ENCODE measurements at regions not wholly inside any gene's neighbourhood (a gene's known extent, or its start where the extent isn't known, plus 50 kb on each side); places are given as distances from the start of the nearest gene placed in this dataset.

GRCh38 chr6:6806844-6807518 is 218.5 kb downstream of the LY86 start:
- WGBS = 80% methylated on average over 12 of the region's 12 CpGs
- no peak for DNase-seq (ENCODE audit: low spot score)

DNA sequence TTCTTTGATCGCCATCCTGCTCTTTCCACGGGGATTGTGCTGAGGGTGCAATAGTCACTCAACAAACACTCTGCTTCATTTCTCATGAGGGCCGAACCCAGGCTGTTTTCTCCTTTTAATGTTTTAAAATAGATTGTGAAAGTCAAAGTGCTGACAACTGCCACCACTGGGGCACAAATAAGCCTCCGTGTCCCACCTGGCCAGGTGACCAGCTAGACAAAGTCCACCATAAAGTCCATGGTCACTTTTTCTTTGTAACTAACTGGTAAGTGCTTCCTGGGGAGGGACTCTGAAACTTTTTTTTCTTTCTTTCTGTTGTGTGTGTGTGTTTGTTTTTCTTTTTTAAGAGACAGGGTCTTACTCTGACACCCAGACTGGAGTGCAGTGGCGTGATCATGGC is 219.8 kb downstream of the LY86 start:
- Histone ChIP-seq H3K9ac (ENCODE audit: low read depth in 1 of 2, low read length in 2 of 2) (peak overlapping the region in 1 of 2 donors; percentile 64), H3K4me1 (ENCODE audit: control insufficient read depth in 4 of 4, insufficient read depth in 4 of 4, low read length in 3 of 4) (peaks cover 3 to 18% (median 11%) of the 10 kb centered on the region in 4 donors), H3K4me3 (ENCODE audit: low read depth in 1 of 3, low read length in 3 of 3) (no peak overlapping the region), H3K9me3 (ENCODE audit: control insufficient read depth in 4 of 4, low read length in 3 of 4) (no peaks in the 10 kb centered on the region), H3K27ac (ENCODE audit: low read depth in 1 of 2, low read length in 2 of 2) (peak overlapping the region; percentile 79 to 98), H3K36me3 (ENCODE audit: control insufficient read depth in 4 of 4, insufficient read depth in 3 of 4, low read depth in 1 of 4, low read length in 3 of 4) (no peaks in the 10 kb centered on the region), H3K27me3 (ENCODE audit: control insufficient read depth in 4 of 4, insufficient read depth in 4 of 4, low read length in 3 of 4) (no peaks in the 10 kb centered on the region)
- DNase-seq (ENCODE audit: low spot score) = no peak
- WGBS = 64% methylated on average over 5 of the region's 5 CpGs
- TF ChIP-seq, protein P1, sequence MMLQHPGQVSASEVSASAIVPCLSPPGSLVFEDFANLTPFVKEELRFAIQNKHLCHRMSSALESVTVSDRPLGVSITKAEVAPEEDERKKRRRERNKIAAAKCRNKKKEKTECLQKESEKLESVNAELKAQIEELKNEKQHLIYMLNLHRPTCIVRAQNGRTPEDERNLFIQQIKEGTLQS (IDR thresholded peaks at IDR 0.05) = no peak
- TF ChIP-seq, protein P2, sequence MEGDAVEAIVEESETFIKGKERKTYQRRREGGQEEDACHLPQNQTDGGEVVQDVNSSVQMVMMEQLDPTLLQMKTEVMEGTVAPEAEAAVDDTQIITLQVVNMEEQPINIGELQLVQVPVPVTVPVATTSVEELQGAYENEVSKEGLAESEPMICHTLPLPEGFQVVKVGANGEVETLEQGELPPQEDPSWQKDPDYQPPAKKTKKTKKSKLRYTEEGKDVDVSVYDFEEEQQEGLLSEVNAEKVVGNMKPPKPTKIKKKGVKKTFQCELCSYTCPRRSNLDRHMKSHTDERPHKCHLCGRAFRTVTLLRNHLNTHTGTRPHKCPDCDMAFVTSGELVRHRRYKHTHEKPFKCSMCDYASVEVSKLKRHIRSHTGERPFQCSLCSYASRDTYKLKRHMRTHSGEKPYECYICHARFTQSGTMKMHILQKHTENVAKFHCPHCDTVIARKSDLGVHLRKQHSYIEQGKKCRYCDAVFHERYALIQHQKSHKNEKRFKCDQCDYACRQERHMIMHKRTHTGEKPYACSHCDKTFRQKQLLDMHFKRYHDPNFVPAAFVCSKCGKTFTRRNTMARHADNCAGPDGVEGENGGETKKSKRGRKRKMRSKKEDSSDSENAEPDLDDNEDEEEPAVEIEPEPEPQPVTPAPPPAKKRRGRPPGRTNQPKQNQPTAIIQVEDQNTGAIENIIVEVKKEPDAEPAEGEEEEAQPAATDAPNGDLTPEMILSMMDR (IDR thresholded peaks at IDR 0.05; ENCODE audit: low read depth, low read length, missing input control) = no peak
- no peak for TF ChIP-seq FOXA1 (IDR thresholded peaks at IDR 0.05)
- TF ChIP-seq, protein P3, sequence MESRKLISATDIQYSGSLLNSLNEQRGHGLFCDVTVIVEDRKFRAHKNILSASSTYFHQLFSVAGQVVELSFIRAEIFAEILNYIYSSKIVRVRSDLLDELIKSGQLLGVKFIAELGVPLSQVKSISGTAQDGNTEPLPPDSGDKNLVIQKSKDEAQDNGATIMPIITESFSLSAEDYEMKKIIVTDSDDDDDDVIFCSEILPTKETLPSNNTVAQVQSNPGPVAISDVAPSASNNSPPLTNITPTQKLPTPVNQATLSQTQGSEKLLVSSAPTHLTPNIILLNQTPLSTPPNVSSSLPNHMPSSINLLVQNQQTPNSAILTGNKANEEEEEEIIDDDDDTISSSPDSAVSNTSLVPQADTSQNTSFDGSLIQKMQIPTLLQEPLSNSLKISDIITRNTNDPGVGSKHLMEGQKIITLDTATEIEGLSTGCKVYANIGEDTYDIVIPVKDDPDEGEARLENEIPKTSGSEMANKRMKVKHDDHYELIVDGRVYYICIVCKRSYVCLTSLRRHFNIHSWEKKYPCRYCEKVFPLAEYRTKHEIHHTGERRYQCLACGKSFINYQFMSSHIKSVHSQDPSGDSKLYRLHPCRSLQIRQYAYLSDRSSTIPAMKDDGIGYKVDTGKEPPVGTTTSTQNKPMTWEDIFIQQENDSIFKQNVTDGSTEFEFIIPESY (IDR thresholded peaks at IDR 0.05) = no peak
- TF ChIP-seq RXRA (IDR thresholded peaks at IDR 0.05) = peak in 1 of 2 donors; percentile 11
- peak; percentile 15 for TF ChIP-seq SP1 (IDR thresholded peaks at IDR 0.05)
- TF ChIP-seq JUND (IDR thresholded peaks at IDR 0.05) = peak in 1 of 2 donors; percentile 12
- peak; percentile 20 for TF ChIP-seq HNF4G (IDR thresholded peaks at IDR 0.05)
- TF ChIP-seq HNF4A (conservative IDR thresholded peaks at IDR 0.05) = peak; percentile 76 to 82
- TF ChIP-seq RAD21 (IDR thresholded peaks at IDR 0.05) = peak in 1 of 2 donors; percentile 47

More at GRCh38 chr6:6806844-6807518, 218.5 kb downstream of the LY86 start:
- Histone ChIP-seq H3K9ac (ENCODE audit: low read depth in 1 of 2, low read length in 2 of 2) (no peak overlapping the region), H3K36me3 (ENCODE audit: control insufficient read depth in 4 of 4, insufficient read depth in 3 of 4, low read depth in 1 of 4, low read length in 3 of 4) (no peaks in the 10 kb centered on the region), H3K9me3 (ENCODE audit: control insufficient read depth in 4 of 4, low read length in 3 of 4) (no peaks in the 10 kb centered on the region), H3K27me3 (ENCODE audit: control insufficient read depth in 4 of 4, insufficient read depth in 4 of 4, low read length in 3 of 4) (no peaks in the 10 kb centered on the region), H3K4me3 (ENCODE audit: low read depth in 1 of 3, low read length in 3 of 3) (no peak overlapping the region), H3K4me1 (ENCODE audit: control insufficient read depth in 4 of 4, insufficient read depth in 4 of 4, low read length in 3 of 4) (peaks cover 3 to 18% (median 11%) of the 10 kb centered on the region in 4 donors), H3K27ac (ENCODE audit: low read depth in 1 of 2, low read length in 2 of 2) (no peak overlapping the region)
- TF ChIP-seq, protein P3 (IDR thresholded peaks at IDR 0.05) = no peak
- TF ChIP-seq JUND (IDR thresholded peaks at IDR 0.05) = peak; percentile 10 to 48

- WGBS = 32% methylated on average over 4 of the region's 4 CpGs
- H3K27ac ChIP-seq (ENCODE audit: low read depth in 1 of 2, low read length in 2 of 2) = peak overlapping the region; percentile 79 to 98
- H3K27me3 ChIP-seq (ENCODE audit: control insufficient read depth in 4 of 4, insufficient read depth in 4 of 4, low read length in 3 of 4) = no peaks in the 10 kb centered on the region
- H3K9ac ChIP-seq (ENCODE audit: low read depth in 1 of 2, low read length in 2 of 2) = peak overlapping the region in 1 of 2 donors; percentile 64
- no peaks in the 10 kb centered on the region for H3K9me3 ChIP-seq (ENCODE audit: control insufficient read depth in 4 of 4, low read length in 3 of 4)
- no peak for DNase-seq (ENCODE audit: low spot score)
- H3K4me1 ChIP-seq (ENCODE audit: control insufficient read depth in 4 of 4, insufficient read depth in 4 of 4, low read length in 3 of 4) = peaks cover 3 to 18% (median 11%) of the 10 kb centered on the region in 4 donors
- no peak overlapping the region for H3K4me3 ChIP-seq (ENCODE audit: low read depth in 1 of 3, low read length in 3 of 3)
- no peaks in the 10 kb centered on the region for H3K36me3 ChIP-seq (ENCODE audit: control insufficient read depth in 4 of 4, insufficient read depth in 3 of 4, low read depth in 1 of 4, low read length in 3 of 4)
- TF ChIP-seq EGR1 (IDR thresholded peaks at IDR 0.05; ENCODE audit: low read depth in 2 of 2) (peak in 1 of 2 donors; percentile 24), MAX (IDR thresholded peaks at IDR 0.05) (no peak), FOXA1 (IDR thresholded peaks at IDR 0.05) (no peak), RXRA (IDR thresholded peaks at IDR 0.05) (peak; percentile 73 to 74), GABPA (IDR thresholded peaks at IDR 0.05 in 1 of 2, conservative IDR thresholded peaks at IDR 0.05 in 1 of 2) (no peak), JUND (IDR thresholded peaks at IDR 0.05) (peak in 1 of 2 donors; percentile 31), TAF1 (conservative IDR thresholded peaks at IDR 0.05) (no peak), REST (IDR thresholded peaks at IDR 0.05) (peak; percentile 46), RAD21 (IDR thresholded peaks at IDR 0.05) (peak; percentile 42 to 45), HNF4A (conservative IDR thresholded peaks at IDR 0.05) (peak; percentile 88 to 89), SP1 (IDR thresholded peaks at IDR 0.05) (peak; percentile 76), NR2F2 (IDR thresholded peaks at IDR 0.05) (peak; percentile 29)
Measured at GRCh38 chr6:6808915-6809314, 220.4 kb downstream of the LY86 start.

All from liver (tissue), 8 donors.